Epithelial cell of esophagus (primary cell): ENCODE measurements at regions not wholly inside any gene's neighbourhood (a gene's known extent, or its start where the extent isn't known, plus 50 kb on each side); places are given as distances from the start of the nearest gene placed in this dataset.

Source experiments
- DNase-seq: peaks from one replicate; pipeline ENCODE4 v3.0.0; 2010; ENCODE audit warnings: low read depth
- H3K4me3 ChIP-seq: 2 replicates; pipeline ENCODE4 v1.5.1; 2011; ENCODE audit warnings: mild to moderate bottlenecking, low read length, control low read depth
- TF ChIP-seq, protein P1 (sequence below): IDR thresholded peaks from 2 replicates; pipeline ENCODE4 v1.5.1; 2011; ENCODE audit warnings: low read depth, mild to moderate bottlenecking, low read length, control low read depth, inconsistent platforms; ENCODE audit not compliant: insufficient read depth; ENCODE audit errors: missing control alignments

DNA sequence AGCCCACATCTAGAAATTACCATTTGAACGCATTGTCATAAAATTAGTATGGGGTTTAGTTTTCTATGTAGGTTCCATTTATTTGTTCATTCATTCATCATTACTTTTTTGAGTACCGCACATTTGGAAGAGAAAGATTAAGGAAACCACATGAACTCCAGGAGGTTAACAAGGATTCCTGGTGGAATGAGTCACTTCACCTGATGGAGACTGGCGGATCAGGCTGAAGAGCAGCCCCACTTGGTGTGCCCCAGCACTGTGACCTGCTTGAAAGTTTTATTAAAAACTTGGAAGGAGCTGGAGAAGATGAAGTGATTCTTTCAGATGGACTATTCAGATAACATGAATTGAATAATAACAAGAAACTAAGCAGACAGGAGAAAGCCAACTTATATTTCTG lies 293.6 kb upstream of the CDH11 start:
- peak; percentile 59 for DNase-seq

GRCh38 chr16:65414284-65414984 lies 292.6 kb upstream of the CDH11 start:
- peak; percentile 87 for DNase-seq
- H3K4me3 ChIP-seq, result no peak overlapping the region
- TF ChIP-seq, protein P1, sequence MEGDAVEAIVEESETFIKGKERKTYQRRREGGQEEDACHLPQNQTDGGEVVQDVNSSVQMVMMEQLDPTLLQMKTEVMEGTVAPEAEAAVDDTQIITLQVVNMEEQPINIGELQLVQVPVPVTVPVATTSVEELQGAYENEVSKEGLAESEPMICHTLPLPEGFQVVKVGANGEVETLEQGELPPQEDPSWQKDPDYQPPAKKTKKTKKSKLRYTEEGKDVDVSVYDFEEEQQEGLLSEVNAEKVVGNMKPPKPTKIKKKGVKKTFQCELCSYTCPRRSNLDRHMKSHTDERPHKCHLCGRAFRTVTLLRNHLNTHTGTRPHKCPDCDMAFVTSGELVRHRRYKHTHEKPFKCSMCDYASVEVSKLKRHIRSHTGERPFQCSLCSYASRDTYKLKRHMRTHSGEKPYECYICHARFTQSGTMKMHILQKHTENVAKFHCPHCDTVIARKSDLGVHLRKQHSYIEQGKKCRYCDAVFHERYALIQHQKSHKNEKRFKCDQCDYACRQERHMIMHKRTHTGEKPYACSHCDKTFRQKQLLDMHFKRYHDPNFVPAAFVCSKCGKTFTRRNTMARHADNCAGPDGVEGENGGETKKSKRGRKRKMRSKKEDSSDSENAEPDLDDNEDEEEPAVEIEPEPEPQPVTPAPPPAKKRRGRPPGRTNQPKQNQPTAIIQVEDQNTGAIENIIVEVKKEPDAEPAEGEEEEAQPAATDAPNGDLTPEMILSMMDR, result no peak

More for the DNA sequence above, 293.6 kb upstream of the CDH11 start:
- TF ChIP-seq, protein P1, result no peak
- H3K4me3 ChIP-seq, result no peak overlapping the region

- DNase-seq, result no peak
- TF ChIP-seq, protein P1, result no peak
- no peak overlapping the region for H3K4me3 ChIP-seq
Measured at GRCh38 chr16:65413861-65414260, 292.0 kb upstream of the CDH11 start.

- TF ChIP-seq, protein P1, result no peak
- no peak overlapping the region for H3K4me3 ChIP-seq
- peak; percentile 85 for DNase-seq
Measured at GRCh38 chr16:65410801-65411200, 288.9 kb upstream of the CDH11 start.

DNA sequence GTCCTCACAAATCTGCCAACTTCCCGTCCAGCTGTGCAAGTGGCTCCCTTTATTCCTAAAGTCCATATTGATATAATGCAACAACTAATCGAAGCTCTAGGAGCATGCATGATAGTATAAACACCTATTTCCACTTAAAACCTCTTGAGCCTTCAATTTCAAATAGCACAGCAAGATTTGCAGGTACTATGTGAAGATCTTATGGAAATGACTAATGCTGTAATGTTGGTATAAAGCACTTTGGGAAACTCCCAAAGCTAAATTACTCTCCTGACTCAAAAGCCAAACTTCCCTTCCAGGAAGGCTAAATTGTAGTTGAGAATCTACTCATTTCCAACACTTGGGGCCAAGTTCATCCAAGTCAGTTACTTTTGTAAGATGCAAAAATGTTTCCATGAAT lies 287.6 kb upstream of the CDH11 start:
- DNase-seq, result peak; percentile 73
- TF ChIP-seq, protein P1, result no peak
- H3K4me3 ChIP-seq, result no peak overlapping the region

GRCh38 chr16:65406933-65407332 lies 285.1 kb upstream of the CDH11 start:
- peak; percentile 14 for DNase-seq
- H3K4me3 ChIP-seq, result no peak overlapping the region
- TF ChIP-seq, protein P1, result no peak

DNA sequence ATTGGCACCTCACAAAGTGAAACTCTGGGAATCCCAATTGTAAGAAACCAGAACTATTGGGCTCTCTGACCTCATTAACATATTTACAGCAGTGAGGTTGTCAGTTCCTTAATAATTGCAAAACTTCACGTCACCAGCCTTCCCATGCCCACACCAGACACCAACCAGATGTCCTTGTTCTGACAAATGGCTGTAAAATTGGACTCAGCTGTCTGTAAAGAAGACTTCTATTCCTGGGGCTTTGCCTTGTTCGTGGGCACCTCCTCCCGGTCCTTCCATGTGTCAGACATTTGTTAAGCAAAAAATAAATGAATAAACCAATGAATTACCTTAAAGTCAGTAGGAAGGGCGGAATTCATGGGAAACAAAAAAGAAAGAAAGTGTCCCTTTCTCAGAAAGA lies 284.3 kb upstream of the CDH11 start:
- TF ChIP-seq, protein P1, result no peak
- no peak for DNase-seq
- no peak overlapping the region for H3K4me3 ChIP-seq
